Activated CD8-positive, alpha-beta T cell treated with anti-CD3 and anti-CD28 coated beads for 36 hours (primary cell): ENCODE measurements at regions not wholly inside any gene's neighbourhood (a gene's known extent, or its start where the extent isn't known, plus 50 kb on each side); places are given as distances from the start of the nearest gene placed in this dataset.

Experiments used
- ATAC-seq: fragments of 200-7000 bp; cut with Tn5 transposase; one replicate; pipeline ENCODE4 v1.10.0; 2021; ENCODE audit warnings: mild to moderate bottlenecking, moderate library complexity
- CTCF ChIA-PET: fragments of 350-600 bp; sonication (Branson Sonifier 250); formaldehyde crosslinking; loops from one replicate; lab custom pipeline; 2021; ENCODE audit warnings: antibody characterized with exemption; lab: Charles Lee
- POLR2A ChIA-PET: fragments of 350-600 bp; sonication (Branson Sonifier 250); formaldehyde crosslinking; loops from one replicate; lab custom pipeline; 2021; ENCODE audit warnings: antibody characterized with exemption; lab: Charles Lee
- DNase-seq: peaks from one replicate; pipeline ENCODE4 v3.0.0-alpha.2; 2020
- H3K27ac Mint-ChIP-seq: one replicate; pipeline ENCODE4 v1.8.0; 2021; ENCODE audit warnings: mild to moderate bottlenecking, mixed read lengths
- H3K27me3 Mint-ChIP-seq: one replicate; pipeline ENCODE4 v1.8.0; 2021; ENCODE audit warnings: mixed read lengths
- H3K36me3 Mint-ChIP-seq: one replicate; pipeline ENCODE4 v1.8.0; 2021; ENCODE audit warnings: low read depth, mixed read lengths
- H3K4me1 Mint-ChIP-seq: one replicate; pipeline ENCODE4 v1.8.0; 2021; ENCODE audit warnings: low read depth, mixed read lengths
- H3K4me3 Mint-ChIP-seq: one replicate; pipeline ENCODE4 v1.8.0; 2021; ENCODE audit warnings: mild to moderate bottlenecking, moderate library complexity, mixed read lengths
- H3K9me3 Mint-ChIP-seq: one replicate; pipeline ENCODE4 v1.8.0; 2021; ENCODE audit warnings: mixed read lengths
- CTCF ChIP-seq: fragments of 200-600 bp; IDR thresholded peaks from one replicate; pipeline ENCODE4 v1.8.0; 2022; ENCODE audit warnings: antibody characterized with exemption, mild to moderate bottlenecking
- intact Hi-C: fragments of 100-400 bp; cut with micrococcal nuclease; formaldehyde crosslinking; loops from one replicate; pipeline ENCODE4 v1.10.0; 2022

GRCh38 chr4:84238247-84239090 lies 260.6 kb downstream of the NKX6-1 start:
- peaks cover 2% of the 10 kb centered on the region for H3K9me3 Mint-ChIP-seq
- ATAC-seq = no peak
- no peaks in the 10 kb centered on the region for H3K36me3 Mint-ChIP-seq
- DNase-seq = no peak
- H3K4me3 Mint-ChIP-seq = no peak overlapping the region
- POLR2A ChIA-PET = no interaction called here
- intact Hi-C loops = no loop called here
- H3K4me1 Mint-ChIP-seq = no peaks in the 10 kb centered on the region
- CTCF ChIA-PET = no interaction called here
- TF ChIP-seq CTCF = no peak
- H3K27me3 Mint-ChIP-seq = no peaks in the 10 kb centered on the region
- H3K27ac Mint-ChIP-seq = no peak overlapping the region

GRCh38 chr4:84237008-84237407 lies 262.1 kb downstream of the NKX6-1 start:
- no peak overlapping the region for H3K27ac Mint-ChIP-seq
- no peaks in the 10 kb centered on the region for H3K4me1 Mint-ChIP-seq
- no peak for DNase-seq
- intact Hi-C loops = no loop called here
- H3K27me3 Mint-ChIP-seq = no peaks in the 10 kb centered on the region
- CTCF ChIA-PET = no interaction called here
- H3K36me3 Mint-ChIP-seq = no peaks in the 10 kb centered on the region
- TF ChIP-seq CTCF = no peak
- POLR2A ChIA-PET = no interaction called here
- no peak overlapping the region for H3K4me3 Mint-ChIP-seq
- H3K9me3 Mint-ChIP-seq = peaks cover 2% of the 10 kb centered on the region
- no peak for ATAC-seq

- DNase-seq = no peak
- CTCF ChIA-PET = interaction anchor here (0.7 kb wide), 1 partner anchor 15 kb away, joined by 3 read pairs; no protein-coding TSS in a partner anchor
- POLR2A ChIA-PET = no interaction called here
Observed at GRCh38 chr4:84235126-84235944, 263.8 kb downstream of the NKX6-1 start.

GRCh38 chr4:84232309-84233095 lies 266.6 kb downstream of the NKX6-1 start:
- ChIA-PET POLR2A (no interaction called here), CTCF (no interaction called here)
- Mint-ChIP-seq H3K27ac (no peak overlapping the region), H3K4me3 (no peak overlapping the region), H3K4me1 (no peaks in the 10 kb centered on the region), H3K9me3 (peaks cover 1% of the 10 kb centered on the region), H3K27me3 (no peaks in the 10 kb centered on the region), H3K36me3 (no peaks in the 10 kb centered on the region)
- TF ChIP-seq CTCF = no peak
- intact Hi-C loops = no loop called here
- ATAC-seq = no peak
- no peak for DNase-seq

More at GRCh38 chr4:84235126-84235944, 263.8 kb downstream of the NKX6-1 start:
- Mint-ChIP-seq H3K9me3 (peaks cover 2% of the 10 kb centered on the region), H3K36me3 (no peaks in the 10 kb centered on the region), H3K4me3 (no peak overlapping the region), H3K27me3 (no peaks in the 10 kb centered on the region), H3K27ac (no peak overlapping the region), H3K4me1 (no peaks in the 10 kb centered on the region)
- intact Hi-C loops = no loop called here
- ATAC-seq = no peak
- TF ChIP-seq CTCF = no peak
